HG03135 (cell line): ENCODE measurements at regions not wholly inside any gene's neighbourhood (a gene's known extent, or its start where the extent isn't known, plus 50 kb on each side); places are given as distances from the start of the nearest gene placed in this dataset.

Experiments used
- ATAC-seq: cut with Tn5 transposase; IDR thresholded peaks from one replicate; pipeline ENCODE4 v1.9.1; 2021; ENCODE audit warnings: mild to moderate bottlenecking, moderate library complexity; ENCODE audit not compliant: unreplicated experiment

- ATAC-seq, result no peak
Observed at GRCh38 chr13:85314686-85315085, 484.5 kb downstream of the SLITRK6 start.

- no peak for ATAC-seq
Observed at GRCh38 chr13:85313761-85314503, 485.3 kb downstream of the SLITRK6 start.

GRCh38 chr13:85312071-85312470 lies 487.1 kb downstream of the SLITRK6 start:
- ATAC-seq, result no peak

GRCh38 chr13:85303630-85304029 lies 495.6 kb downstream of the SLITRK6 start:
- ATAC-seq, result no peak

- ATAC-seq, result no peak
Observed at GRCh38 chr13:85298387-85298924, 500.8 kb downstream of the SLITRK6 start.

GRCh38 chr13:85288698-85289097 lies 510.5 kb downstream of the SLITRK6 start:
- no peak for ATAC-seq

- no peak for ATAC-seq
Observed at GRCh38 chr13:85287528-85287927, 511.7 kb downstream of the SLITRK6 start.

GRCh38 chr13:85286081-85286480 lies 513.1 kb downstream of the SLITRK6 start:
- ATAC-seq, result no peak

- no peak for ATAC-seq
Observed at GRCh38 chr13:85284349-85284748, 514.9 kb downstream of the SLITRK6 start.

- no peak for ATAC-seq
Observed at GRCh38 chr13:85283408-85283807, 515.8 kb downstream of the SLITRK6 start.

- no peak for ATAC-seq
Observed at GRCh38 chr13:85282876-85283275, 516.3 kb downstream of the SLITRK6 start.

- ATAC-seq, result no peak
Observed at GRCh38 chr13:85278851-85279250, 520.4 kb downstream of the SLITRK6 start.

- ATAC-seq, result no peak
Observed at GRCh38 chr13:85277748-85278147, 521.5 kb downstream of the SLITRK6 start.

- no peak for ATAC-seq
Observed at GRCh38 chr13:85266771-85267170, 532.4 kb downstream of the SLITRK6 start.

GRCh38 chr13:85266331-85266730 lies 532.9 kb downstream of the SLITRK6 start:
- no peak for ATAC-seq

- no peak for ATAC-seq
Observed at GRCh38 chr13:85265296-85265695, 533.9 kb downstream of the SLITRK6 start.

- no peak for ATAC-seq
Observed at GRCh38 chr13:85262499-85262898, 536.7 kb downstream of the SLITRK6 start.

- no peak for ATAC-seq
Observed at GRCh38 chr13:85261757-85262346, 537.4 kb downstream of the SLITRK6 start.

GRCh38 chr13:85260896-85261295 lies 538.3 kb downstream of the SLITRK6 start:
- ATAC-seq, result no peak

- no peak for ATAC-seq
Observed at GRCh38 chr13:85255978-85256377, 543.2 kb downstream of the SLITRK6 start.

GRCh38 chr13:85254641-85255040 lies 544.6 kb downstream of the SLITRK6 start:
- no peak for ATAC-seq

- ATAC-seq, result no peak
Observed at GRCh38 chr13:85249151-85249550, 550.1 kb downstream of the SLITRK6 start.
